CD4-positive, alpha-beta T cell treated with Interleukin-1 beta for 1 hour (primary cell): ENCODE measurements at regions not wholly inside any gene's neighbourhood (a gene's known extent, or its start where the extent isn't known, plus 50 kb on each side); places are given as distances from the start of the nearest gene placed in this dataset.

Experiments
- DNase-seq, 2 donors: peaks; one replicate each; pipeline ENCODE4 v3.0.0-alpha.2; 2020 to 2022

- no peak for DNase-seq
Observed at GRCh38 chr2:67782443-67782842, 280.4 kb downstream of the C1D start.

GRCh38 chr2:67783026-67783425 lies 279.8 kb downstream of the C1D start:
- DNase-seq = no peak

- DNase-seq = no peak
Observed at GRCh38 chr2:67790622-67791021, 272.2 kb downstream of the C1D start.

GRCh38 chr2:67792191-67792590 lies 270.6 kb downstream of the C1D start:
- DNase-seq = no peak

- DNase-seq = no peak
Observed at GRCh38 chr2:67792681-67793091, 270.1 kb downstream of the C1D start.

- DNase-seq = no peak
Observed at GRCh38 chr2:67797801-67798540, 264.8 kb downstream of the C1D start.

GRCh38 chr2:67798541-67799160 lies 264.2 kb downstream of the C1D start:
- DNase-seq = no peak

- DNase-seq = no peak
Observed at GRCh38 chr2:67799886-67800285, 262.9 kb downstream of the C1D start.

GRCh38 chr2:67802291-67802690 lies 260.5 kb downstream of the C1D start:
- DNase-seq = no peak

GRCh38 chr2:67802824-67803223 lies 260.0 kb downstream of the C1D start:
- no peak for DNase-seq

- no peak for DNase-seq
Observed at GRCh38 chr2:67806816-67807215, 256.0 kb downstream of the C1D start.

GRCh38 chr2:67808112-67808511 lies 254.7 kb downstream of the C1D start:
- no peak for DNase-seq

GRCh38 chr2:67812682-67813081 lies 250.1 kb downstream of the C1D start:
- DNase-seq = no peak

GRCh38 chr2:67823726-67824125 lies 239.1 kb downstream of the C1D start:
- DNase-seq = no peak

GRCh38 chr2:67824186-67824585 lies 238.6 kb downstream of the C1D start:
- DNase-seq = no peak

GRCh38 chr2:67825476-67825875 lies 237.3 kb downstream of the C1D start:
- no peak for DNase-seq

GRCh38 chr2:67828066-67828465 lies 234.7 kb downstream of the C1D start:
- no peak for DNase-seq

GRCh38 chr2:67829470-67829869 lies 233.3 kb downstream of the C1D start:
- DNase-seq = no peak

- DNase-seq = no peak
Observed at GRCh38 chr2:67833632-67834031, 229.2 kb downstream of the C1D start.

- no peak for DNase-seq
Observed at GRCh38 chr2:67834482-67834881, 228.3 kb downstream of the C1D start.

GRCh38 chr2:67835266-67835665 lies 227.5 kb downstream of the C1D start:
- DNase-seq = no peak

GRCh38 chr2:67836866-67837265 lies 225.9 kb downstream of the C1D start:
- no peak for DNase-seq

- no peak for DNase-seq
Observed at GRCh38 chr2:67838205-67838604, 224.6 kb downstream of the C1D start.

- DNase-seq = no peak
Observed at GRCh38 chr2:67839242-67839641, 223.6 kb downstream of the C1D start.

GRCh38 chr2:67839668-67840067 lies 223.1 kb downstream of the C1D start:
- DNase-seq = no peak
